B cell (primary cell): ENCODE measurements at regions not wholly inside any gene's neighbourhood (a gene's known extent, or its start where the extent isn't known, plus 50 kb on each side); places are given as distances from the start of the nearest gene placed in this dataset.

Source experiments
- ATAC-seq: fragments of 200-7000 bp; cut with Tn5 transposase; one replicate; pipeline ENCODE4 v1.10.0; 2021; ENCODE audit warnings: low read depth, mild to moderate bottlenecking, moderate number of reproducible peaks, moderate library complexity
- CTCF ChIA-PET: fragments of 350-600 bp; sonication (Branson Sonifier 250); formaldehyde crosslinking; loops from one replicate; lab custom pipeline; 2021; ENCODE audit warnings: antibody characterized with exemption, inconsistent platforms; lab: Charles Lee
- POLR2A ChIA-PET: fragments of 350-600 bp; sonication (Branson Sonifier 250); formaldehyde crosslinking; loops from one replicate; lab custom pipeline; 2021; ENCODE audit warnings: antibody characterized with exemption; lab: Charles Lee
- DNase-seq: peaks from one replicate; pipeline ENCODE4 v3.0.0; 2013
- H2AFZ ChIP-seq: 2 replicates; pipeline ENCODE4 v1.6.1; 2012; ENCODE audit warnings: mild to moderate bottlenecking, low read depth, low read length; ENCODE audit not compliant: insufficient read depth, poor library complexity, severe bottlenecking
- H3K27ac ChIP-seq, 2 donors: 1 replicate in 1 of 2; 2 replicates in 1 of 2; pipeline ENCODE4 v1.5.1; 2012 to 2013; ENCODE audit warnings: low read length in 2 of 2, mild to moderate bottlenecking in 2 of 2, moderate library complexity in 1 of 2
- H3K27me3 ChIP-seq, 4 experiments: fragments of 200-600 bp in 1 of 4; sonication (generic) in 1 of 4; replicated peaks in 1 of 4; 1 replicate in 2 of 4; 2 replicates in 2 of 4; pipeline versions ENCODE4 v1.6.1 to v1.7.0; 2013 to 2016; ENCODE audit warnings: low read length in 3 of 4, mild to moderate bottlenecking in 2 of 4, mixed read lengths in 1 of 4, moderate library complexity in 1 of 4; ENCODE audit not compliant: insufficient read depth in 4 of 4, control insufficient read depth in 3 of 4; ENCODE audit errors: control extremely low read depth in 1 of 4
- H3K36me3 ChIP-seq, 2 experiments: replicated peaks in 1 of 2; 1 replicate in 1 of 2; 2 replicates in 1 of 2; pipeline versions ENCODE4 v1.6.1 to v1.7.1; 2013; ENCODE audit warnings: low read length in 1 of 2; ENCODE audit not compliant: insufficient read depth in 2 of 2, control insufficient read depth in 1 of 2; ENCODE audit errors: control extremely low read depth in 1 of 2, extremely low read depth in 1 of 2
- H3K4me1 ChIP-seq, 2 donors: fragments of 200-600 bp in 1 of 2; sonication (generic) in 1 of 2; 1 replicate in 1 of 2; 2 replicates in 1 of 2; pipeline versions ENCODE4 v1.5.1 to v1.6.1; 2013 to 2017; ENCODE audit warnings: low read length in 2 of 2; ENCODE audit not compliant: control insufficient read depth in 2 of 2, insufficient read depth in 2 of 2
- H3K4me2 ChIP-seq: replicated peaks from 2 replicates; pipeline ENCODE3; 2012; ENCODE audit warnings: mild to moderate bottlenecking, low read depth, low read length; ENCODE audit not compliant: poor library complexity, severe bottlenecking
- H3K4me3 ChIP-seq, 5 experiments: fragments of 200-600 bp in 1 of 5; sonication (generic) in 1 of 5; 1 replicate in 3 of 5; 2 replicates in 2 of 5; pipeline versions ENCODE4 v1.5.1 to v1.7.0; 2011 to 2016; ENCODE audit warnings: low read length in 4 of 5, mild to moderate bottlenecking in 4 of 5, low read depth in 2 of 5, control low read depth in 1 of 5, moderate library complexity in 1 of 5; ENCODE audit not compliant: insufficient read depth in 1 of 5; ENCODE audit errors: control extremely low read depth in 1 of 5, extremely low read depth in 1 of 5
- H3K79me2 ChIP-seq: fragments of 200-600 bp; sonication (generic); one replicate; pipeline ENCODE4 v1.6.0; 2016; ENCODE audit warnings: low read length; ENCODE audit not compliant: control insufficient read depth, insufficient read depth
- H3K9ac ChIP-seq: fragments of 200-600 bp; sonication (generic); 2 replicates; pipeline ENCODE4 v1.6.1; 2017; ENCODE audit warnings: mild to moderate bottlenecking, low read length, moderate library complexity
- H3K9me3 ChIP-seq, 3 donors: one replicate each; pipeline versions ENCODE4 v1.6.1 to v1.7.1; 2013; ENCODE audit warnings: low read length in 2 of 3; ENCODE audit not compliant: control insufficient read depth in 2 of 3, insufficient read depth in 1 of 3; ENCODE audit errors: control extremely low read depth in 1 of 3
- H4K20me1 ChIP-seq: 2 replicates; pipeline ENCODE4 v1.6.0; 2012; ENCODE audit warnings: mild to moderate bottlenecking, low read length; ENCODE audit not compliant: insufficient read depth, control insufficient read depth, poor library complexity, severe bottlenecking
- H3K27ac Mint-ChIP-seq: one replicate; pipeline ENCODE4 v1.8.0; 2021; ENCODE audit warnings: mixed read lengths
- H3K27me3 Mint-ChIP-seq: one replicate; pipeline ENCODE4 v1.8.0; 2021; ENCODE audit warnings: mixed read lengths
- H3K4me1 Mint-ChIP-seq: one replicate; pipeline ENCODE4 v1.8.0; 2021; ENCODE audit warnings: mixed read lengths
- H3K4me3 Mint-ChIP-seq: one replicate; pipeline ENCODE4 v1.8.0; 2021; ENCODE audit warnings: mixed read lengths
- H3K9me3 Mint-ChIP-seq: one replicate; pipeline ENCODE4 v1.8.0; 2022; ENCODE audit warnings: mixed read lengths; ENCODE audit not compliant: insufficient read depth
- EZH2 ChIP-seq: IDR thresholded peaks from 2 replicates; pipeline ENCODE4 v1.6.1; 2012; ENCODE audit warnings: borderline replicate concordance, low read depth, mild to moderate bottlenecking, moderate library complexity, low read length; ENCODE audit not compliant: insufficient read depth, poor library complexity, severe bottlenecking
- WGBS: methylation state at CpG from one replicate; pipeline ENCODE4 v1.1.5; 2013; ENCODE audit warnings: missing lambda C conversion rate; ENCODE audit not compliant: insufficient coverage; 5-methylcytosine and 5-hydroxymethylcytosine counted together
- intact Hi-C: fragments of 100-400 bp; cut with micrococcal nuclease; formaldehyde crosslinking; loops from one replicate; pipeline ENCODE4 v1.10.0; 2022
- TF ChIP-seq, protein P1 (sequence below): fragments of 200-600 bp; IDR thresholded peaks from one replicate; pipeline ENCODE4 v1.8.0; 2022; ENCODE audit warnings: antibody characterized with exemption, mild to moderate bottlenecking

- no peak overlapping the region for H3K27ac Mint-ChIP-seq
- Histone ChIP-seq H3K4me3 (no peak overlapping the region), H4K20me1 (no peaks in the 10 kb centered on the region), H3K9ac (no peak overlapping the region), H3K9me3 (peaks cover 0 to 18% (median 2%) of the 10 kb centered on the region in 3 donors), H3K79me2 (no peaks in the 10 kb centered on the region), H3K4me2 (no peak overlapping the region), H3K36me3 (no peaks in the 10 kb centered on the region), H2AFZ (no peak overlapping the region), H3K4me1 (peaks cover 58 to 63% of the 10 kb centered on the region in 2 donors), H3K27ac (no peak overlapping the region), H3K27me3 (no peaks in the 10 kb centered on the region)
- 100% methylated on average over 1 of the region's 5 CpGs for WGBS
- DNase-seq, result no peak
- H3K9me3 Mint-ChIP-seq, result peaks cover 5% of the 10 kb centered on the region
- no peak overlapping the region for H3K4me3 Mint-ChIP-seq
- intact Hi-C loops, result loop anchor here (10.0 kb wide), 1 partner anchor 55 kb away; no protein-coding TSS in a partner anchor
- ChIA-PET POLR2A (interaction anchor here (0.7 kb wide), 1 partner anchor 14 kb away, joined by 3 read pairs; no protein-coding TSS in a partner anchor), CTCF (interaction anchor here (0.7 kb wide), 1 partner anchor 281 kb away, joined by 6 read pairs; no protein-coding TSS in a partner anchor)
- TF ChIP-seq, protein P1, sequence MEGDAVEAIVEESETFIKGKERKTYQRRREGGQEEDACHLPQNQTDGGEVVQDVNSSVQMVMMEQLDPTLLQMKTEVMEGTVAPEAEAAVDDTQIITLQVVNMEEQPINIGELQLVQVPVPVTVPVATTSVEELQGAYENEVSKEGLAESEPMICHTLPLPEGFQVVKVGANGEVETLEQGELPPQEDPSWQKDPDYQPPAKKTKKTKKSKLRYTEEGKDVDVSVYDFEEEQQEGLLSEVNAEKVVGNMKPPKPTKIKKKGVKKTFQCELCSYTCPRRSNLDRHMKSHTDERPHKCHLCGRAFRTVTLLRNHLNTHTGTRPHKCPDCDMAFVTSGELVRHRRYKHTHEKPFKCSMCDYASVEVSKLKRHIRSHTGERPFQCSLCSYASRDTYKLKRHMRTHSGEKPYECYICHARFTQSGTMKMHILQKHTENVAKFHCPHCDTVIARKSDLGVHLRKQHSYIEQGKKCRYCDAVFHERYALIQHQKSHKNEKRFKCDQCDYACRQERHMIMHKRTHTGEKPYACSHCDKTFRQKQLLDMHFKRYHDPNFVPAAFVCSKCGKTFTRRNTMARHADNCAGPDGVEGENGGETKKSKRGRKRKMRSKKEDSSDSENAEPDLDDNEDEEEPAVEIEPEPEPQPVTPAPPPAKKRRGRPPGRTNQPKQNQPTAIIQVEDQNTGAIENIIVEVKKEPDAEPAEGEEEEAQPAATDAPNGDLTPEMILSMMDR, result no peak
- no peak for TF ChIP-seq EZH2
- ATAC-seq, result no peak
- no peaks in the 10 kb centered on the region for H3K27me3 Mint-ChIP-seq
- peaks cover 60% of the 10 kb centered on the region for H3K4me1 Mint-ChIP-seq
Observed at GRCh38 chr2:234419726-234420125, 77.2 kb downstream of the ARL4C start.

DNA sequence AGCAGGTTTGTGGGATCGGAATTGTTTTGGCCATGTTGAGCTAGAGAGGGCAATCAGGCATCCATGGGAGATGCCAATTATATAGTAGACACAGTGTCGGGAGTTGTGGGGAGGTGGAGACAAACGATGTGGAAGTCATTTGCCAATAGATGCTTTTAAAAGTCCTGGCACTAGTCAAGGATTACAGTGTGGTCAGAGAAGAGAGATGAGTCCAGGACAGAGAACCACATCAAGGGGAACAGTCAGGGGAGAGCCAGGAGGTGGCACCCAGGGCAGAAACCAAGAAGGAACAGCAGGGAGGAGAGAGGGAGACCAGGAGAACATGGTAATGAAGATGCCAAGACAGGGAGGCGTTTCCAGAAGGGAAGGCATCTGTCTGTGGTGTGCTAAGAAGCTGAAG lies 81.2 kb downstream of the ARL4C start:
- ChIA-PET POLR2A (no interaction called here), CTCF (interaction anchor here (0.7 kb wide), 1 partner anchor 34 kb away, joined by 3 read pairs; no protein-coding TSS in a partner anchor)
- 94% methylated on average over 4 of the region's 4 CpGs for WGBS
- TF ChIP-seq EZH2, result no peak
- TF ChIP-seq, protein P1, result no peak
- intact Hi-C loops, result loop anchor here (10.0 kb wide), 1 partner anchor 51 kb away; no protein-coding TSS in a partner anchor
- Mint-ChIP-seq H3K27me3 (no peaks in the 10 kb centered on the region), H3K27ac (no peak overlapping the region), H3K4me3 (no peak overlapping the region), H3K9me3 (peaks cover 5% of the 10 kb centered on the region), H3K4me1 (peaks cover 59% of the 10 kb centered on the region)
- no peak overlapping the region for H2AFZ ChIP-seq
- H3K79me2 ChIP-seq, result no peaks in the 10 kb centered on the region
- no peaks in the 10 kb centered on the region for H3K36me3 ChIP-seq
- DNase-seq, result no peak
- peaks cover 0 to 14% (median 2%) of the 10 kb centered on the region in 3 donors for H3K9me3 ChIP-seq
- no peak for ATAC-seq
- no peak overlapping the region for H3K9ac ChIP-seq
- H3K4me2 ChIP-seq, result no peak overlapping the region
- H3K4me3 ChIP-seq, result no peak overlapping the region
- H3K27ac ChIP-seq, result no peak overlapping the region
- H4K20me1 ChIP-seq, result no peaks in the 10 kb centered on the region
- no peaks in the 10 kb centered on the region for H3K27me3 ChIP-seq
- H3K4me1 ChIP-seq, result peaks cover 47 to 49% of the 10 kb centered on the region in 2 donors
